AG09319 (cell line): ENCODE measurements at regions not wholly inside any gene's neighbourhood (a gene's known extent, or its start where the extent isn't known, plus 50 kb on each side); places are given as distances from the start of the nearest gene placed in this dataset.

ENCODE experiments used
- DNase-seq: peaks from one replicate; pipeline ENCODE4 v3.0.0-alpha.2; 2010; ENCODE audit warnings: low read depth; ENCODE audit errors: extremely low read depth
- TF ChIP-seq, protein P1 (sequence below): IDR thresholded peaks from 2 replicates; pipeline ENCODE4 v1.5.1; 2011; ENCODE audit warnings: low read depth, mild to moderate bottlenecking, inconsistent platforms, low read length, moderate library complexity

GRCh38 chr6:92473056-92473455 lies 946.3 kb downstream of the EPHA7 start:
- TF ChIP-seq, protein P1, sequence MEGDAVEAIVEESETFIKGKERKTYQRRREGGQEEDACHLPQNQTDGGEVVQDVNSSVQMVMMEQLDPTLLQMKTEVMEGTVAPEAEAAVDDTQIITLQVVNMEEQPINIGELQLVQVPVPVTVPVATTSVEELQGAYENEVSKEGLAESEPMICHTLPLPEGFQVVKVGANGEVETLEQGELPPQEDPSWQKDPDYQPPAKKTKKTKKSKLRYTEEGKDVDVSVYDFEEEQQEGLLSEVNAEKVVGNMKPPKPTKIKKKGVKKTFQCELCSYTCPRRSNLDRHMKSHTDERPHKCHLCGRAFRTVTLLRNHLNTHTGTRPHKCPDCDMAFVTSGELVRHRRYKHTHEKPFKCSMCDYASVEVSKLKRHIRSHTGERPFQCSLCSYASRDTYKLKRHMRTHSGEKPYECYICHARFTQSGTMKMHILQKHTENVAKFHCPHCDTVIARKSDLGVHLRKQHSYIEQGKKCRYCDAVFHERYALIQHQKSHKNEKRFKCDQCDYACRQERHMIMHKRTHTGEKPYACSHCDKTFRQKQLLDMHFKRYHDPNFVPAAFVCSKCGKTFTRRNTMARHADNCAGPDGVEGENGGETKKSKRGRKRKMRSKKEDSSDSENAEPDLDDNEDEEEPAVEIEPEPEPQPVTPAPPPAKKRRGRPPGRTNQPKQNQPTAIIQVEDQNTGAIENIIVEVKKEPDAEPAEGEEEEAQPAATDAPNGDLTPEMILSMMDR: no peak
- DNase-seq: no peak

DNA sequence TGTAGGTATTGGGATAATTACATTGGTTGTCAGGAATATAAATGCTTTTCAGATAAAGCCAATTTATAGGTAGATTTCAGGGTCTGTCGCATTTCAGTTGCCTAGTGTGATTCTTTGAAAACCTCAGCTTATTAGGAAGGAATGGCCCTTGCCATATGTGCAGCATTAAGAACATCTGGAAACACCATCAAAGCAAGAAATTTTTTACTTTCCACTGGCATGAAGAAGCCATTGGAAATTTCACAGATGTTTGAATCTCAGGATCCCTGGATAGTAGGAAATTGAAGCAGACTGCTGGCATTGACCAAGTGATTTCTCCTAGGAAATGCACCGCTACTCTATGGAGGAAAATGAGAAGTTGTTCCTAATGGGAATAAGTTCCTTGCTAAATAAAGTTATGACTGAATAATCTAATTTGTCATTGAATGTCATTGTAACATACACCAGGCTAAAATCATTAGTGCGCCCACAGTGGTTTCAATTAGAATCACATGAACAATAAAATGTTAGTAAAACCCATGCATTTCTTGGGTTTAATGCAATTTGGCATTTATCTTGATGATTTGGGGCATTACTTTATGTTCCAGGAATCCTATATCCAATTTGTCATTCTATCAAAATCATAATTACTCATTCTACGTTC lies 950.1 kb downstream of the EPHA7 start:
- DNase-seq: no peak
- TF ChIP-seq, protein P1: no peak

GRCh38 chr6:92468066-92468465 lies 951.3 kb downstream of the EPHA7 start:
- no peak for DNase-seq
- TF ChIP-seq, protein P1: no peak

DNA sequence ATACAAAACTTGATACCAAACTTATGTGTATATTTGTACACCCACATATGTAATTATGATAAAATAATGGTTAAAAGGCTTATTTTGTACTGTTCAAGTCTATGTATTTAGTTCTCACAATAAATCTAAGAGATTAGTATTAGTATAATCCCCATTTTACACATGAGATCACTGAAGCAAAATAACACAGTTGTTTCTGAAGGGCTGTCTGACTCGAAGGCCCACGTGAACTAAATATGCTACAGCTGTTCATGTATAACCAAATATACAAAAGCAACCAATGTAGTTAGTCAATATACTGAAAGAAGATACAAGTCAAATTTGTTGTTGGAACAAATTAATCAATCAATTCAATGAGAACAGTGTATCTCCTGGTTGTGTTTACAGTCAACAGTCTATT lies 959.2 kb downstream of the EPHA7 start:
- TF ChIP-seq, protein P1: no peak
- no peak for DNase-seq

DNA sequence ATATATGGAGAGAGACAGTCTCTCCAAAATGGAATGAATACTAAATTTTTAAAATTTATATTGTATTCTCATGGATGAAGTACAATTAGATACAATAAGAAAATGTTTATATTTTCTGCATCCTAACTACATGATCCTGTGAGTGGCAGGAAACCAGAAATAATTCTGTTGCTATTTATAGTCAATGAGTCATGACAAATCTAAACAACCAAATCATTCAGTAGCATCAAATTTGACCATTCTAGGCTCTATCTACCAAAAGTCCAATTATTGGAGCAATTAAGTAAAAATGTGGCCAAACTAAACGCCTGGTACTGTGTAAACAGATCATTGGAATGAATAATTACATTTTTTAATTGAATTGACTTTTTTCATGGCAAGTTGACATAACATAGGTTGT lies 959.8 kb downstream of the EPHA7 start:
- DNase-seq: no peak
- TF ChIP-seq, protein P1: no peak

DNA sequence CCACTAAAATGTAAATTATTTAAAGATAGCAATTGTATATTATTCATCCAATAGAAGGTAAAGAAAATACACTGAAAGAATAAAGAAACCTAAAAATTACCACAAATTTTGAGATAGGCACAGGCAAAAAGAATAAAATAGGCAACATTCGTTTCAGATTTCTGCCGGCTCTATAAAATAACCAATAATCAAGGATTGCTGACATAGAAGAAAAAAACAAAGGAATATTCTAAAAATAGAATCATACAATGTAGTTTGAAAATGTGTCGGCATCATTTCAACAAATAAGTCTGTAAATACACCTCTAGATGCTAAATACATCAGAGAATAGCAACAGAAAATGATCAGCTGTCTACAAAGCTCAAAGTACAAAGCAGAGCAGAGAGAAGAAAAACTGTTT lies 973.3 kb downstream of the EPHA7 start:
- DNase-seq: no peak
- TF ChIP-seq, protein P1: no peak

DNA sequence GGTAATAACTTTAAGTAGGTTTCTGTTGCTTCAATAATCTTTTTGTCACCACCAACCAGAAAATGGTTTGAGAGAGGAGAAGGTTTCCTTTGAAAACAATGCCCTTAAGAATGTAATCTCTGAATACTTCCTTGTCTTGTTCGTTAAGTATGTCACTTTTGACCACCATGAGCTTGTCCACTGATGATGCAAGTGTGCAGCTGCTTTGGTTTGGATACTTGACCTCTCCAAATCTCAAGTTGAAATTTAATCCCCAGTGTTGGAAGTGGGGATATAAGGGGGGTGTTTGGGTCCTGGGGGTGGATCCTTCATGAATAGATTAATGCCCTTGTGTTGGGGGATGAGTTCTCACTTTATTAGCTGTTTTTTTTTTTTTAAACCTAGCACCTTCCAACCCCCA lies 985.4 kb downstream of the EPHA7 start:
- TF ChIP-seq, protein P1: no peak
- DNase-seq: no peak
